Thymus (tissue), 11 donors: ENCODE measurements at regions not wholly inside any gene's neighbourhood (a gene's known extent, or its start where the extent isn't known, plus 50 kb on each side); places are given as distances from the start of the nearest gene placed in this dataset.

Experiments used
- DNase-seq, 9 donors: peaks; one replicate each; pipeline ENCODE4 v3.0.0-alpha.2; 2013; ENCODE audit warnings: low spot score in 9 of 9, low read depth in 6 of 9, missing footprints in 1 of 9
- H3K27ac ChIP-seq, 2 donors: one replicate each; pipeline ENCODE4 v1.5.1; 2013; ENCODE audit warnings: control low read depth in 1 of 2, low read depth in 1 of 2, low read length in 1 of 2, mild to moderate bottlenecking in 1 of 2, moderate library complexity in 1 of 2
- H3K27me3 ChIP-seq, 2 donors: one replicate each; pipeline ENCODE4 v1.5.1; 2013; ENCODE audit warnings: low read length in 1 of 2; ENCODE audit not compliant: control insufficient read depth in 2 of 2, insufficient read depth in 1 of 2
- H3K36me3 ChIP-seq, 2 donors: one replicate each; pipeline ENCODE4 v1.5.1; 2013; ENCODE audit warnings: low read length in 1 of 2, mild to moderate bottlenecking in 1 of 2, moderate library complexity in 1 of 2; ENCODE audit not compliant: control insufficient read depth in 2 of 2, insufficient read depth in 2 of 2
- H3K4me1 ChIP-seq, 2 donors: one replicate each; pipeline ENCODE4 v1.5.1; 2013; ENCODE audit warnings: low read length in 2 of 2; ENCODE audit not compliant: control insufficient read depth in 2 of 2, insufficient read depth in 2 of 2
- H3K4me3 ChIP-seq, 2 donors: one replicate each; pipeline ENCODE4 v1.5.1; 2013; ENCODE audit warnings: low read length in 2 of 2, control low read depth in 1 of 2, mild to moderate bottlenecking in 1 of 2
- H3K9me3 ChIP-seq, 2 donors: one replicate each; pipeline ENCODE4 v1.5.1; 2013; ENCODE audit warnings: low read length in 1 of 2, mild to moderate bottlenecking in 1 of 2; ENCODE audit not compliant: control insufficient read depth in 2 of 2, insufficient read depth in 1 of 2
- WGBS: extraction: QIAGEN DNeasy Blood & Tissue Kit; methylation state at CpG from one replicate; pipeline ENCODE4 v1.1.7; 2013; 5-methylcytosine and 5-hydroxymethylcytosine counted together
- donor health status: healthy.

GRCh38 chr17:53560953-53561352 lies 261.8 kb upstream of the KIF2B start:
- Histone ChIP-seq H3K27me3 (no peaks in the 10 kb centered on the region), H3K4me1 (no peaks in the 10 kb centered on the region), H3K4me3 (no peak overlapping the region), H3K36me3 (no peaks in the 10 kb centered on the region), H3K9me3 (no peaks in the 10 kb centered on the region), H3K27ac (no peak overlapping the region)
- DNase-seq, result no peak
- WGBS, result 45% methylated on average over 1 of the region's 1 CpG

GRCh38 chr17:53548252-53548651 lies 274.5 kb upstream of the KIF2B start:
- H3K4me3 ChIP-seq, result no peak overlapping the region
- no peaks in the 10 kb centered on the region for H3K9me3 ChIP-seq
- no peaks in the 10 kb centered on the region for H3K36me3 ChIP-seq
- H3K4me1 ChIP-seq, result no peaks in the 10 kb centered on the region
- no peak overlapping the region for H3K27ac ChIP-seq
- WGBS, result 95% methylated on average over 4 of the region's 4 CpGs
- no peaks in the 10 kb centered on the region for H3K27me3 ChIP-seq
- DNase-seq, result no peak

- Histone ChIP-seq H3K4me1 (no peaks in the 10 kb centered on the region), H3K36me3 (no peaks in the 10 kb centered on the region), H3K27me3 (no peaks in the 10 kb centered on the region), H3K4me3 (no peak overlapping the region), H3K9me3 (no peaks in the 10 kb centered on the region), H3K27ac (no peak overlapping the region)
- 89% methylated on average over 4 of the region's 4 CpGs for WGBS
- no peak for DNase-seq
Measured at GRCh38 chr17:53543472-53543871, 279.3 kb upstream of the KIF2B start.

- no peaks in the 10 kb centered on the region for H3K9me3 ChIP-seq
- no peaks in the 10 kb centered on the region for H3K27me3 ChIP-seq
- WGBS, result 88% methylated on average over 2 of the region's 2 CpGs
- H3K36me3 ChIP-seq, result no peaks in the 10 kb centered on the region
- no peaks in the 10 kb centered on the region for H3K4me1 ChIP-seq
- DNase-seq, result no peak
- H3K4me3 ChIP-seq, result no peak overlapping the region
- H3K27ac ChIP-seq, result no peak overlapping the region
Measured at GRCh38 chr17:53538129-53538617, 284.6 kb upstream of the KIF2B start.

- Histone ChIP-seq H3K9me3 (no peaks in the 10 kb centered on the region), H3K4me3 (no peak overlapping the region), H3K27me3 (no peaks in the 10 kb centered on the region), H3K36me3 (no peaks in the 10 kb centered on the region), H3K27ac (no peak overlapping the region), H3K4me1 (no peaks in the 10 kb centered on the region)
- no peak for DNase-seq
Measured at GRCh38 chr17:53527473-53527872, 295.3 kb upstream of the KIF2B start.

- Histone ChIP-seq H3K4me3 (no peak overlapping the region), H3K4me1 (no peaks in the 10 kb centered on the region), H3K27me3 (no peaks in the 10 kb centered on the region), H3K27ac (no peak overlapping the region), H3K36me3 (no peaks in the 10 kb centered on the region), H3K9me3 (no peaks in the 10 kb centered on the region)
- no peak for DNase-seq
- 90% methylated on average over 2 of the region's 2 CpGs for WGBS
Measured at GRCh38 chr17:53525590-53525989, 297.1 kb upstream of the KIF2B start.

GRCh38 chr17:53516636-53517035 lies 306.1 kb upstream of the KIF2B start:
- H3K27ac ChIP-seq, result no peak overlapping the region
- no peaks in the 10 kb centered on the region for H3K27me3 ChIP-seq
- H3K9me3 ChIP-seq, result no peaks in the 10 kb centered on the region
- DNase-seq, result no peak
- no peaks in the 10 kb centered on the region for H3K4me1 ChIP-seq
- no peaks in the 10 kb centered on the region for H3K36me3 ChIP-seq
- no peak overlapping the region for H3K4me3 ChIP-seq
- WGBS, result 34% methylated on average over 3 of the region's 3 CpGs

GRCh38 chr17:53499277-53499676 lies 323.4 kb upstream of the KIF2B start:
- no peaks in the 10 kb centered on the region for H3K36me3 ChIP-seq
- 91% methylated on average over 2 of the region's 2 CpGs for WGBS
- H3K4me1 ChIP-seq, result no peaks in the 10 kb centered on the region
- no peak for DNase-seq
- H3K4me3 ChIP-seq, result no peak overlapping the region
- H3K9me3 ChIP-seq, result no peaks in the 10 kb centered on the region
- no peak overlapping the region for H3K27ac ChIP-seq
- no peaks in the 10 kb centered on the region for H3K27me3 ChIP-seq

- Histone ChIP-seq H3K9me3 (no peaks in the 10 kb centered on the region), H3K27me3 (no peaks in the 10 kb centered on the region), H3K36me3 (no peaks in the 10 kb centered on the region), H3K27ac (no peak overlapping the region), H3K4me1 (no peaks in the 10 kb centered on the region), H3K4me3 (no peak overlapping the region)
- DNase-seq, result no peak
- 98% methylated on average over 1 of the region's 1 CpG for WGBS
Measured at GRCh38 chr17:53496356-53496755, 326.4 kb upstream of the KIF2B start.

- 70% methylated on average over 3 of the region's 3 CpGs for WGBS
- no peak for DNase-seq
- Histone ChIP-seq H3K36me3 (no peaks in the 10 kb centered on the region), H3K4me3 (no peak overlapping the region), H3K27ac (no peak overlapping the region), H3K9me3 (no peaks in the 10 kb centered on the region), H3K4me1 (no peaks in the 10 kb centered on the region), H3K27me3 (no peaks in the 10 kb centered on the region)
Measured at GRCh38 chr17:53492532-53492931, 330.2 kb upstream of the KIF2B start.
